ENCODE measurements at regions not wholly inside any gene's neighbourhood (a gene's known extent, or its start where the extent isn't known, plus 50 kb on each side); places are given as distances from the start of the nearest gene placed in this dataset.
"Not testable (repeated sequence)": the region's sequence is repeated elsewhere in the genome, so short reads cannot be mapped to it uniquely, and the experiment has no call there.

DNA sequence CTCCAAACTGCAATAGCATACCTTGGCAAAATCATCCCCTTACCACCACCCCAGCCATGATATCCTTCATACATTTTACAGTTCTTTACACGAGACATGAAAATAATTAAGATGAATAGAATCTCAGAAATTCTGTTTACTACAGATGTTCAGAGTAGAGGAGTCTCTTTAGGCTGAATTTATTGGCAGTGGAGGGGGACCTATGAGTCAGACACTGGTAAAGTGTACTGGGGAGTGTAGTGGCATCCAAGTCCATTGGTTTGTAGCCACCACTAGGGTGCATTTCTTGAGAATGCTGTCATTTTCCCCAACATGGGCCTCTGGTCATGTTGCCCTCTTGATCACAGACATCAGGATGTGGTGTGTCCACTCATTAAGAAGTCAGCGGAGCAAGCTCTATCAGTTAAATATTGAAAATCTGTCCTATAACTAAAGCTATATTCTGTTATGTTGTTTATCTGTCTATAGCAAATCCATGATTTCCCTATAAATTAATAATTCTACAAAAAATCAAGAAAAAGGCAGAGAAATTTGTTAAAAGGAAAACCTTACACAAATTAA lies 672.2 kb downstream of the PRIM2 start:
- peak; percentile 58; the same call in 1 of the 2 replicates for ATAC-seq
- H3K9me2 ChIP-seq (replicated peaks; ENCODE audit: low read length); H3K36me3 ChIP-seq (ENCODE audit: low read depth, low read length); H3K4me3 ChIP-seq (ENCODE audit: low read length); H4K20me1 ChIP-seq (ENCODE audit: low read length); H3K4me1 ChIP-seq (ENCODE audit: insufficient read depth, low read length); H3K27me3 ChIP-seq (ENCODE audit: low read length); H3K9ac ChIP-seq (ENCODE audit: low read length); H3K9me3 ChIP-seq (ENCODE audit: low read length); H3K27ac ChIP-seq (ENCODE audit: low read length); DNase-seq; H3K79me2 ChIP-seq (ENCODE audit: low read length); BruUV-seq (replicated peaks); H3K4me2 ChIP-seq (ENCODE audit: low read length); POLR2A ChIA-PET (ENCODE audit: unreplicated experiment); intact Hi-C loops (cut with micrococcal nuclease); H2AFZ ChIP-seq (ENCODE audit: low read length); H3F3A ChIP-seq (ENCODE audit: low read length, unreplicated experiment); CTCF ChIA-PET: not testable (repeated sequence)

DNA sequence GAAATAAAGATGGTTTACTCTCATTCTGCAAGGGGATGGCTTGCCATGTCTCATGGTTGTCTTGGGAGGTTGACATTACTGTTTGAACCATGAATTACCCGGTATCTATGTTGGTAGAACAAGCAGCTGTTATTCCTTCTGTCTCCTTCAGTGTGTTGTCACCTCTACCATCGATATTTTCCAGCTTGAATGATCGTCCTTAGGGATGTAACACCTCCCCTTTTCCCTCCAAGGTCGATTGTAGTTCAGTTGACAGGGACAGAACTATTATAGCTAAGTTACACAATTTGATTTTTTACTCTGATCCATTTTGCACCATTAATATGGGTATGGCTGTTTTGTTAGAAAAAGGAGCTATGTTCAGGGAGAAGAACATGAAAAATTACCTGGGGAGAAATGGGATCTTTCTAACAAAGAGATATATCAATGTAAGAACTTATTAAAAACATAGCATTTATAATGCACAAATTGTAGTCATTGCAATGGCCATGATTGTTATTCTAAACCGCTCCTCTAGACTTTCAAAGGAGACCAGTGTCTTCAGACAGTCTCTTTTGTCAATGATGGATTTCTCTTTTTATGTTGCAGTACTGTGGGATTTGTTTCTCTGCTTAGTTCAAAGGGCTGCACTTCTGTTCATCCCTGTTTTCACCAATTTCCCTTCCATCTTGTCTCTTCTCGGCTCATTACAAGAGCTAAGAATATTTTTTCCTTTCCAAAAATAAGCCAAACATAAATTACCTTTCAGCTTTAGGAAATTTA lies 681.6 kb downstream of the PRIM2 start:
- CTCF ChIA-PET = not testable (repeated sequence)

DNA sequence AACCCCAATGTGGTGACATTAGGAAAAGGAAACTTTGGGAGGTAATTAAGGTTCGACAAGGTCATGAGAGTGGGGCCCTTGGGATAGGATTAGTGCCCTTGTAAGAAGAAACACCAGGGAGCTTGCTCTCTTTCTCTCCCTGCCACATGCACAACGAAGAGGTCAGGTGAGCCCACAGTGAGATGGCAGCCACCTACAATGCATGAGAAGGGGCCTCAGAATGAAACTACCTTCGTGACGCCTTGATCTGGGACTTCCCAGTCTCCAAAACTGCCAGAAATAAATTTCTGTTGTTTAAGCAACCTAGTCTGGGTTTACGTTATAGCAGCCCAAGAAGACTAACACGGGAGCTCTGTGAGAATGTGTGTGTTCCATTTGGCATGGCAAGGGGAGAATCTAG lies 682.8 kb downstream of the PRIM2 start:
- ATAC-seq; DNase-seq; H3K27ac ChIP-seq (ENCODE audit: low read length); H4K20me1 ChIP-seq (ENCODE audit: low read length); H3K4me3 ChIP-seq (ENCODE audit: low read length); CTCF ChIA-PET; H3K9me2 ChIP-seq (replicated peaks; ENCODE audit: low read length); H3K79me2 ChIP-seq (ENCODE audit: low read length); H3F3A ChIP-seq (ENCODE audit: low read length, unreplicated experiment); POLR2A ChIA-PET (ENCODE audit: unreplicated experiment); H3K27me3 ChIP-seq (ENCODE audit: low read length); H3K9me3 ChIP-seq (ENCODE audit: low read length); H2AFZ ChIP-seq (ENCODE audit: low read length); H3K36me3 ChIP-seq (ENCODE audit: low read depth, low read length); BruUV-seq (replicated peaks); H3K9ac ChIP-seq (ENCODE audit: low read length); intact Hi-C loops (cut with micrococcal nuclease); H3K4me1 ChIP-seq (ENCODE audit: insufficient read depth, low read length); H3K4me2 ChIP-seq (ENCODE audit: low read length): not testable (repeated sequence)

More for the DNA sequence above, 681.6 kb downstream of the PRIM2 start:
- BruUV-seq (replicated peaks); H3K9me2 ChIP-seq (replicated peaks; ENCODE audit: low read length); DNase-seq; H3K4me3 ChIP-seq (ENCODE audit: low read length); H3K27me3 ChIP-seq (ENCODE audit: low read length); H3F3A ChIP-seq (ENCODE audit: low read length, unreplicated experiment); POLR2A ChIA-PET (ENCODE audit: unreplicated experiment); H3K4me1 ChIP-seq (ENCODE audit: insufficient read depth, low read length); H3K9ac ChIP-seq (ENCODE audit: low read length); H3K4me2 ChIP-seq (ENCODE audit: low read length); H3K79me2 ChIP-seq (ENCODE audit: low read length); H3K36me3 ChIP-seq (ENCODE audit: low read depth, low read length); H3K9me3 ChIP-seq (ENCODE audit: low read length); intact Hi-C loops (cut with micrococcal nuclease); H2AFZ ChIP-seq (ENCODE audit: low read length); H4K20me1 ChIP-seq (ENCODE audit: low read length); ATAC-seq; H3K27ac ChIP-seq (ENCODE audit: low read length): not testable (repeated sequence)

DNA sequence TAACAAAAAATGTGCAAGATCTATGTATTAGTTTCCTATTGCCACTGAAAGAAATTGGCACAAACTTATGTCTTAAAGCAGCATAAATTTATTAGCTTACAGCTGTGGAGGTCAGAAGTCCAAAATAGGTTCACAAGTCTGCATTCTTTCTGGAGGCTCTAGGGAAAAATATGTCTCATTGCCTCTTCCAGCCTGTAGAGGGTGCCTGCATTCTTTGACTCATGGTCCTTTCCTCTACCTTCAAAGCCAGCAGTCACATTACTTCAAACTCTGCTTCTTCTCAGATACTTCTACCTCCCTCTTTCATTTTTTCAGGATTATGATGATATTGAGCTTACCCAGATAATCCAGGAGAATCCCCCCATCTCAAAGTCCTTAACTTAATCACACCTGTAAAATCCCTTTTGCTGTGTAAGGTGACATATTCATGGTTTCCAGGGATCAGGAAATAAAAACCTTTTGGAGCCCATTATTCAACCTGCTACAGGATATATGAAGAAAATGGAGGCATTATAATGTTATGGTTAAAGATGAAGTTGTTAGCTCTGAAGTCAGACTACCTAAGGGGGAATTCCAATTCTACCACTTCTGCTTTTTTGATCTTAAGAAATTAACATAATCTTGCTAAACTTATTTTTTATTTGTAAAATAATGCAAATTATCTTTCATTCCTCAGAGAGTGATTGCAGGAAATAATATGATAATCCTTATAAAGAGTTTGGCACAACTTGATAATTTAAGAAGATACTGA lies 686.2 kb downstream of the PRIM2 start:
- BruUV-seq (replicated peaks); H3K4me1 ChIP-seq (ENCODE audit: insufficient read depth, low read length); H3K79me2 ChIP-seq (ENCODE audit: low read length); H3K27ac ChIP-seq (ENCODE audit: low read length); H3K36me3 ChIP-seq (ENCODE audit: low read depth, low read length); H3K9ac ChIP-seq (ENCODE audit: low read length); CTCF ChIA-PET; H3K4me2 ChIP-seq (ENCODE audit: low read length); H3K27me3 ChIP-seq (ENCODE audit: low read length); H3K9me3 ChIP-seq (ENCODE audit: low read length); H3F3A ChIP-seq (ENCODE audit: low read length, unreplicated experiment); H3K9me2 ChIP-seq (replicated peaks; ENCODE audit: low read length); H4K20me1 ChIP-seq (ENCODE audit: low read length); H2AFZ ChIP-seq (ENCODE audit: low read length); intact Hi-C loops (cut with micrococcal nuclease); POLR2A ChIA-PET (ENCODE audit: unreplicated experiment); H3K4me3 ChIP-seq (ENCODE audit: low read length): not testable (repeated sequence)
- DNase-seq (peak; percentile 49), ATAC-seq (peak; percentile 46; the same call in 1 of the 2 replicates)
- TF ChIP-seq, protein P1, sequence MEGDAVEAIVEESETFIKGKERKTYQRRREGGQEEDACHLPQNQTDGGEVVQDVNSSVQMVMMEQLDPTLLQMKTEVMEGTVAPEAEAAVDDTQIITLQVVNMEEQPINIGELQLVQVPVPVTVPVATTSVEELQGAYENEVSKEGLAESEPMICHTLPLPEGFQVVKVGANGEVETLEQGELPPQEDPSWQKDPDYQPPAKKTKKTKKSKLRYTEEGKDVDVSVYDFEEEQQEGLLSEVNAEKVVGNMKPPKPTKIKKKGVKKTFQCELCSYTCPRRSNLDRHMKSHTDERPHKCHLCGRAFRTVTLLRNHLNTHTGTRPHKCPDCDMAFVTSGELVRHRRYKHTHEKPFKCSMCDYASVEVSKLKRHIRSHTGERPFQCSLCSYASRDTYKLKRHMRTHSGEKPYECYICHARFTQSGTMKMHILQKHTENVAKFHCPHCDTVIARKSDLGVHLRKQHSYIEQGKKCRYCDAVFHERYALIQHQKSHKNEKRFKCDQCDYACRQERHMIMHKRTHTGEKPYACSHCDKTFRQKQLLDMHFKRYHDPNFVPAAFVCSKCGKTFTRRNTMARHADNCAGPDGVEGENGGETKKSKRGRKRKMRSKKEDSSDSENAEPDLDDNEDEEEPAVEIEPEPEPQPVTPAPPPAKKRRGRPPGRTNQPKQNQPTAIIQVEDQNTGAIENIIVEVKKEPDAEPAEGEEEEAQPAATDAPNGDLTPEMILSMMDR (conservative IDR thresholded peaks at IDR 0.05; ENCODE audit: low read depth, low read length) = peak; percentile 61

DNA sequence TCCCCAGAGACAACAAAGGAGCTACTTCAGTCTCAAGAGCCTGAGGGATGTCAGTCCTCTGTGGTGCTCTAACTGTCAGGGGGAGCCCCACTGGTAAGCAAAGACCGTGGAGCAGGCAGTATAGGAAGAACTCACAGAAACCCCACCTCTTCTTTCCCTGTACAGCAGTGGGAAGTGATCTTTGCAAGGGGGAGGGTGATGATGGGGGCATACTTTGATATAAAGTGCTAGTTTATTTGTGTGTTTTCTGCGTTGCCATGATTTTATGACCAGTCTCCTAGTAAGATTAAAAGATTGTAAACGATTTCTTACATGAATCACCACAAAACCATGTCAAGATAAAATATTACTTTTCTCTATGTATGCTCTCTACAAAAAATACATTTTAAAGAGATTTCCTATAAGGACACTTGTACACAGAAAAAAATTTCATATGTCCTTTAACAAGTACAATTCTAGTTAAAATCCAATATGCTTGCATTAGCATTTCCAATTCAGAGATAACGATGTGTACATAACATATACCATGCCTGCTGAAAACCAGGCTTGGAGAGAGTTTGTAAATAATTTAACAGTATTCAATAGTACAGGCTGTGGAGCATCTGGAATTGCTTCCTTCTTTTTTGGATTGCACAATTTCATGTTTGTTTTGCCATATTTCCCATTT lies 690.0 kb downstream of the PRIM2 start:
- H3K4me1 ChIP-seq (ENCODE audit: insufficient read depth, low read length); H3K27ac ChIP-seq (ENCODE audit: low read length); H3F3A ChIP-seq (ENCODE audit: low read length, unreplicated experiment); H4K20me1 ChIP-seq (ENCODE audit: low read length); H2AFZ ChIP-seq (ENCODE audit: low read length); CTCF ChIA-PET; H3K9ac ChIP-seq (ENCODE audit: low read length); H3K79me2 ChIP-seq (ENCODE audit: low read length); H3K27me3 ChIP-seq (ENCODE audit: low read length); POLR2A ChIA-PET (ENCODE audit: unreplicated experiment); intact Hi-C loops (cut with micrococcal nuclease); H3K4me2 ChIP-seq (ENCODE audit: low read length); H3K4me3 ChIP-seq (ENCODE audit: low read length); H3K9me2 ChIP-seq (replicated peaks; ENCODE audit: low read length); H3K36me3 ChIP-seq (ENCODE audit: low read depth, low read length); BruUV-seq (replicated peaks); H3K9me3 ChIP-seq (ENCODE audit: low read length): not testable (repeated sequence)
- DNase-seq = peak; percentile 19
- ATAC-seq = peak; percentile 84

DNA sequence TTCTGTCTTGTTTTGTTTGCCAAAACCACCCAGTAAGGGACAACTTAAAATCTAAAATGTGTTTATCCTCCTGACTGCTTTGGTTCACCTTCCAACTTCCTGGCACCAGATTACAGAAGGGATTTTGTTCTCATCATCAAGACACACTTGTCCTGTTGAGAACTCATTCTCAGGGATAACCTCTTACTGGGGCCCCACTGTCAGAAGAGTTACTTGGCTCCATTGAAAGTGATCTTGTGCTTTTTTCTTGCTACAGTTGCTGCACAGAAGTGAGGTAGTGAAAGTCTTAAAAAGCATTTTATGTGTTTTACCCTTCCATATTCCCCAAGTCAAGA lies 690.5 kb downstream of the PRIM2 start:
- POLR2A ChIA-PET (ENCODE audit: unreplicated experiment); H3K27me3 ChIP-seq (ENCODE audit: low read length); BruUV-seq (replicated peaks); H3K9ac ChIP-seq (ENCODE audit: low read length); H3K36me3 ChIP-seq (ENCODE audit: low read depth, low read length); H3K4me2 ChIP-seq (ENCODE audit: low read length); intact Hi-C loops (cut with micrococcal nuclease); H3K9me3 ChIP-seq (ENCODE audit: low read length); H3F3A ChIP-seq (ENCODE audit: low read length, unreplicated experiment); DNase-seq; H4K20me1 ChIP-seq (ENCODE audit: low read length); CTCF ChIA-PET; H3K9me2 ChIP-seq (replicated peaks; ENCODE audit: low read length); H2AFZ ChIP-seq (ENCODE audit: low read length); H3K79me2 ChIP-seq (ENCODE audit: low read length); H3K4me3 ChIP-seq (ENCODE audit: low read length); H3K27ac ChIP-seq (ENCODE audit: low read length); H3K4me1 ChIP-seq (ENCODE audit: insufficient read depth, low read length): not testable (repeated sequence)
- ATAC-seq = peak; percentile 31; the same call in 1 of the 2 replicates
